ENCODE measurements at regions not wholly inside any gene's neighbourhood (a gene's known extent, or its start where the extent isn't known, plus 50 kb on each side); places are given as distances from the start of the nearest gene placed in this dataset.

- Histone ChIP-seq H3K9me3 (ENCODE audit: control insufficient read depth in 4 of 4, insufficient read depth in 3 of 4, low read length in 3 of 4) (peaks cover 0 to 2% (median 0%) of the 10 kb centered on the region in 4 donors), H3K36me3 (ENCODE audit: control insufficient read depth in 4 of 4, insufficient read depth in 4 of 4, low read length in 4 of 4) (no peaks in the 10 kb centered on the region), H3K4me1 (ENCODE audit: control insufficient read depth in 5 of 5, insufficient read depth in 5 of 5, low read length in 5 of 5) (no peaks in the 10 kb centered on the region), H3K9ac (ENCODE audit: insufficient read depth in 1 of 2, low read length in 2 of 2) (no peak overlapping the region), H3K27me3 (ENCODE audit: control insufficient read depth in 3 of 3, insufficient read depth in 3 of 3, low read length in 2 of 3) (no peaks in the 10 kb centered on the region), H3K4me3 (no peak overlapping the region), H3K27ac (ENCODE audit: low read depth in 1 of 2, low read length in 1 of 2) (no peak overlapping the region)
- WGBS, 2 donors: 74 to 88% methylated on average over 7 of the region's 7 CpGs
- ATAC-seq (ENCODE audit: insufficient read depth, low FRiP score) (no peak), DNase-seq (no peak)
- no peak for TF ChIP-seq CTCF (IDR thresholded peaks at IDR 0.05; ENCODE audit: control extremely low read depth, extremely low read depth)
These were observed 296.1 kb downstream of the GLRX3 start for GRCh38 chr10:130432271-130432670.

GRCh38 chr10:130432850-130433249, 296.7 kb downstream of the GLRX3 start:
- WGBS, 2 donors: 79 to 83% methylated on average over 9 of the region's 9 CpGs
- Histone ChIP-seq H3K36me3 (ENCODE audit: control insufficient read depth in 4 of 4, insufficient read depth in 4 of 4, low read length in 4 of 4) (no peaks in the 10 kb centered on the region), H3K9me3 (ENCODE audit: control insufficient read depth in 4 of 4, insufficient read depth in 3 of 4, low read length in 3 of 4) (peaks cover 0 to 2% (median 0%) of the 10 kb centered on the region in 4 donors), H3K4me3 (no peak overlapping the region), H3K9ac (ENCODE audit: insufficient read depth in 1 of 2, low read length in 2 of 2) (no peak overlapping the region), H3K4me1 (ENCODE audit: control insufficient read depth in 5 of 5, insufficient read depth in 5 of 5, low read length in 5 of 5) (no peaks in the 10 kb centered on the region), H3K27me3 (ENCODE audit: control insufficient read depth in 3 of 3, insufficient read depth in 3 of 3, low read length in 2 of 3) (no peaks in the 10 kb centered on the region), H3K27ac (ENCODE audit: low read depth in 1 of 2, low read length in 1 of 2) (no peak overlapping the region)
- no peak for ATAC-seq (ENCODE audit: insufficient read depth, low FRiP score)
- DNase-seq: no peak
- no peak for TF ChIP-seq CTCF (IDR thresholded peaks at IDR 0.05; ENCODE audit: control extremely low read depth, extremely low read depth)

- no peak for ATAC-seq (ENCODE audit: insufficient read depth, low FRiP score)
- WGBS, 2 donors: 79 to 84% methylated on average over 14 of the region's 14 CpGs
These were observed 298.5 kb downstream of the GLRX3 start for GRCh38 chr10:130434446-130435385.

More at GRCh38 chr10:130434446-130435385, 298.5 kb downstream of the GLRX3 start:
- H3K9me3 ChIP-seq (ENCODE audit: control insufficient read depth in 4 of 4, insufficient read depth in 3 of 4, low read length in 3 of 4): peaks cover 0 to 2% (median 0%) of the 10 kb centered on the region in 4 donors
- H3K9ac ChIP-seq (ENCODE audit: insufficient read depth in 1 of 2, low read length in 2 of 2): no peak overlapping the region
- no peaks in the 10 kb centered on the region for H3K27me3 ChIP-seq (ENCODE audit: control insufficient read depth in 3 of 3, insufficient read depth in 3 of 3, low read length in 2 of 3)
- no peaks in the 10 kb centered on the region for H3K36me3 ChIP-seq (ENCODE audit: control insufficient read depth in 4 of 4, insufficient read depth in 4 of 4, low read length in 4 of 4)
- no peak for DNase-seq
- no peak for TF ChIP-seq CTCF (IDR thresholded peaks at IDR 0.05; ENCODE audit: control extremely low read depth, extremely low read depth)
- H3K4me1 ChIP-seq (ENCODE audit: control insufficient read depth in 5 of 5, insufficient read depth in 5 of 5, low read length in 5 of 5): no peaks in the 10 kb centered on the region
- no peak overlapping the region for H3K27ac ChIP-seq (ENCODE audit: low read depth in 1 of 2, low read length in 1 of 2)
- H3K4me3 ChIP-seq: no peak overlapping the region
